AG09319 (cell line): ENCODE measurements at regions not wholly inside any gene's neighbourhood (a gene's known extent, or its start where the extent isn't known, plus 50 kb on each side); places are given as distances from the start of the nearest gene placed in this dataset.

Experiments used
- DNase-seq: peaks from one replicate; pipeline ENCODE4 v3.0.0-alpha.2; 2010; ENCODE audit warnings: low read depth; ENCODE audit errors: extremely low read depth
- TF ChIP-seq, protein P1 (sequence below): IDR thresholded peaks from 2 replicates; pipeline ENCODE4 v1.5.1; 2011; ENCODE audit warnings: low read depth, mild to moderate bottlenecking, inconsistent platforms, low read length, moderate library complexity

DNA sequence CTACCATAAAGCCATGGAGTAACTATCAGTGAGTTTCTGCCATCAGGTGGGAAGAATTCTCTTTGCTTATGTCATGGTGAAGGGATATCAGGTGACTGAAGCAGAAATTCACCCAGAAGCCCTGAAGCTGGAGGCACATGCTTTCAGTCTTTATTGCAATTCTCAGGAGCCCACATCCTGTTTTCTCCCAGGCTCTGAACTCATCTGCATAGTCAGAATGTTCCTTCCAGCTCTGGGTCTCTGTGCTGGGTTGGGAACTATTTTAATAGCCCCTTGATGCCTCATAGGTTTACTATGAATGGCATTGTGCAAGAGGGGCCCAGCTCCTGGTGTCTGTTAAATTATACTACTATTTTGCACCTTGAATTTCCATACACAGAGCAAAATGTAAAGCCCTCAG, 198.4 kb upstream of the SOX9 start:
- DNase-seq = no peak
- TF ChIP-seq, protein P1, sequence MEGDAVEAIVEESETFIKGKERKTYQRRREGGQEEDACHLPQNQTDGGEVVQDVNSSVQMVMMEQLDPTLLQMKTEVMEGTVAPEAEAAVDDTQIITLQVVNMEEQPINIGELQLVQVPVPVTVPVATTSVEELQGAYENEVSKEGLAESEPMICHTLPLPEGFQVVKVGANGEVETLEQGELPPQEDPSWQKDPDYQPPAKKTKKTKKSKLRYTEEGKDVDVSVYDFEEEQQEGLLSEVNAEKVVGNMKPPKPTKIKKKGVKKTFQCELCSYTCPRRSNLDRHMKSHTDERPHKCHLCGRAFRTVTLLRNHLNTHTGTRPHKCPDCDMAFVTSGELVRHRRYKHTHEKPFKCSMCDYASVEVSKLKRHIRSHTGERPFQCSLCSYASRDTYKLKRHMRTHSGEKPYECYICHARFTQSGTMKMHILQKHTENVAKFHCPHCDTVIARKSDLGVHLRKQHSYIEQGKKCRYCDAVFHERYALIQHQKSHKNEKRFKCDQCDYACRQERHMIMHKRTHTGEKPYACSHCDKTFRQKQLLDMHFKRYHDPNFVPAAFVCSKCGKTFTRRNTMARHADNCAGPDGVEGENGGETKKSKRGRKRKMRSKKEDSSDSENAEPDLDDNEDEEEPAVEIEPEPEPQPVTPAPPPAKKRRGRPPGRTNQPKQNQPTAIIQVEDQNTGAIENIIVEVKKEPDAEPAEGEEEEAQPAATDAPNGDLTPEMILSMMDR = no peak

DNA sequence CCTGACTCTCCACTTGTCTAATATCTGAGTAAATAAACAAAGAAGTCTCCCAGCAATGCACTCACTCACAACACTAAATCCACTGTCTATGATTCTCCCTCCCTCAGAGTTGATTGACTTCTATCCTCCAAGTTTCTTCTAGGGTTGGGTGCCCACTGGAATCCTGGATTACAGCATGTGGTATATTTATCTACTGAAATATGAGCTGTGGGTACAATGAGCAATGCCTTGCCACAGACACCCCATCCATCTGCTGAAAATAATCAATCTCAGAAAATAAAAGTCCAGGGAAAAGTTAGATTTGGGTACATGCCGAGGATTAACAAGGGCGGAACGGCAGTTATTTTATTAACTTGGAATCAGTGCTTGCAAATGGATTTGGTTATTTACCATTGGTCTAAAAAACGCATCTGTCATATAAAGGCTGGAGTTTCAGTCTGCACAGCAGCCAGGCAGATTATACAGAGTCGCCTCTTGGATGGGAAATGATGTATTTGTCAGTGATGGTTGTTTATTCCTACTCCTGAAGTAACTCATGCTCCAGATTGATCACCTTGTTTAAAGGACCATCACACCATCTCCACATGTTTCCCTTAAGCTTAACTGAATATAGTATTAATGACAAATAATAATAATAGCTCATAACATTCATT, 193.9 kb upstream of the SOX9 start:
- TF ChIP-seq, protein P1 = no peak
- DNase-seq = no peak

DNA sequence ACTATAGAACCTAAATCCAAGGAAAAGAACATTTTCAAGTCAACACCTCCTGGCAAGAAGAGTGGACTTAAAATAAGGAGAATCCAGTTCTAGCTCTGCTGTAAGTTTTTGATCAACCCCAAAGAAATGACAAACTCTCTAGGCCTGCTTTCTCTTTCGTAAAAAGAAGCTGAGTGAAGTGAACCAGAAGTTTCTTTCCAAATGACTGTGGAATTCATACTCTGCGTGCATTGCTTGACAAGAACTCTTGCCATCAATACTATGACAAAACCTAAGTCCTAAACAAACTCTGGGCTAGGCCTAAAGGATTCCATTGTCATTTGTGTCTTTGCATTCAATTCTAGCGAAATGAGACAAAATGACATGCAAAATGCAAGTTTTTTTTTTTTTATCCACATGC, 187.5 kb upstream of the SOX9 start:
- TF ChIP-seq, protein P1 = no peak
- DNase-seq = no peak

DNA sequence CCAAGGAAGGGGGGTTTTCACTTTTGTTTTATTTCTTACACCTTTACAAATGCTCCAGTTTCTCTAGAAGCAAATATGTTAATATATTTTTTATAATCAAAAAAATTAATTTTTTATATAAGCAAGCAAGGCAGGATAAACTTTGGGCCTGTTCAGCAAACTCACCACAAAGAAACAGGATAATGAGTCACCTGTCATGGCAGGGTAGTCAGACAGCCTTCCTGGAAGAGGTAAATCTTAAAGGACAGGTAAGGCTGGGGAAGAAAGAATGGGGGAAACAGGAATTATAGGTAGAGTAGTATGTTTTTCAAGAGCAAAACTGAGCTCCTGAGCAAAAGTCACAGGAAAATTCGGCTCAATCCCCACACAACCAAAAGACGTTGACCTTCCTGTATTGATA, 186.3 kb upstream of the SOX9 start:
- no peak for DNase-seq
- TF ChIP-seq, protein P1 = no peak

DNA sequence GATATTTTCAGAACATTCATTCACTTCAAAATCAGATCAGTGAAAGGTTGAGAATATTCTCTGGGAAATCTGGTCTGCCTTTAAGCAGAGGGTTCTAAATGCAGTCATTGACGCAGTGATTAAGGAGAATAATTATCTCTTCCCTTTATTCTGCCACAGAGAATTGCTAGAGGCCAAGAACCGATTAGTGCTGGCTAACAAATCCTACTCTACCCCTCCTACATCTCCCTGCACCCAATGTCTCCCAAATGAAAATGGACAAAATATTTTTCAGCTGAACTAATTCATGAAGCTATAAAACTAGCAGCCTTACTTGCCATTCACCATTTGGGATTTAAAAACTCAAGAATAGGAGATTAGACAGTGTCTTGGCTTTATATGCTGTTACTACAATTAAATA, 185.5 kb upstream of the SOX9 start:
- TF ChIP-seq, protein P1 = no peak
- DNase-seq = no peak

DNA sequence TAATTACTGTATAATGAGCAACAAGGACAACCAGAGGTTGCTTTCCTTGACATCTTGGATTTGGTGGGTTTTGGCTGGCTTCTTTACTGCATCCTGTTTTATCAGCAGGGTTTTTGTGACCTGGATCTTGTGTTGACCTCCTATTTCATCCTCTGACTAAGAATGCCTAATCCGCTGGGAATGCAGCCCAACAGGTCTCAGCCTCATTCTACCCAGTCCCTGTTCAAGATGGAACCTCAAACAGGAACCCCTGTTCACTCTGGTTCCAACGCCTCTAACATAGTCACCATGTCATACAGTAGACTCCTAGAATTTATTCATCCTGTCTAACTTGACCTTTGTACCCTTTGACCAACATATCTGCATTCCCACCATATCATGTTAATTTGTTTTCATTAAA, 183.8 kb upstream of the SOX9 start:
- TF ChIP-seq, protein P1 = no peak
- DNase-seq = no peak

DNA sequence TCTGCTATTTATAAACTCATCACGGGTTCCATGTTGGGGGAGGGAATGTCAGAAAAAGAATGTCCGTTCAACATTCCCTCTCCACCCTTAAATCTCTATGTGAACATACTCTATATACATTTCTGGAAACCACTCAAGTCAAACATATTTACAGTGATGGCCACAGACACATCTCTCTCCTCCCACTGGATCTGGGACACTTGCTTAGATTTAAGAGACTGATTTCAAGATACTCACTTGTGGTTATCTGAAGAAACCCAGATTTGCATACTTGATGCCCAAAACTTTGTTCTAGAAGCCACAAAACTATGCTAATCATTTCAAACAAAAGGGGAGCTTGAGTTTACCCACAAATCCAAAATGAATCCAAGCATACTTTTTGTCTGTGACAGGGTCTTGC, 182.9 kb upstream of the SOX9 start:
- TF ChIP-seq, protein P1 = no peak
- no peak for DNase-seq
